OCI-LY1 (cell line): ENCODE measurements at regions not wholly inside any gene's neighbourhood (a gene's known extent, or its start where the extent isn't known, plus 50 kb on each side); places are given as distances from the start of the nearest gene placed in this dataset.

Experiments
- H2AFZ ChIP-seq: fragments of 200-600 bp; sonication (generic), shearing (Covaris generic); 2 replicates; pipeline ENCODE4 v1.6.0; 2014; ENCODE audit warnings: antibody characterized with exemption, mild to moderate bottlenecking, low read length
- H3F3A ChIP-seq: fragments of 200-600 bp; sonication (generic), shearing (Covaris generic); 2 replicates; pipeline ENCODE4 v1.6.0; 2014; ENCODE audit warnings: mild to moderate bottlenecking, antibody characterized with exemption, low read length, moderate library complexity; ENCODE audit not compliant: insufficient read depth
- H3K27ac ChIP-seq: fragments of 200-600 bp; sonication (generic); 2 replicates; pipeline ENCODE4 v1.5.1; 2014; ENCODE audit warnings: low read length, mixed run types, mild to moderate bottlenecking, low read depth; ENCODE audit not compliant: poor library complexity, severe bottlenecking
- H3K27me3 ChIP-seq: fragments of 200-600 bp; sonication (generic); 2 replicates; pipeline ENCODE4 v1.6.0; 2014; ENCODE audit warnings: antibody characterized with exemption, mild to moderate bottlenecking, low read length, moderate library complexity; ENCODE audit not compliant: insufficient read depth
- H3K36me3 ChIP-seq: fragments of 200-600 bp; sonication (generic); 2 replicates; pipeline ENCODE4 v1.6.1; 2014; ENCODE audit warnings: mild to moderate bottlenecking, antibody characterized with exemption, low read length, moderate library complexity, mixed read lengths; ENCODE audit not compliant: insufficient read depth
- H3K4me1 ChIP-seq: fragments of 200-600 bp; sonication (generic); 2 replicates; pipeline ENCODE4 v1.5.1; 2014; ENCODE audit warnings: mild to moderate bottlenecking, low read length, moderate library complexity; ENCODE audit not compliant: insufficient read depth, severe bottlenecking
- H3K4me2 ChIP-seq: fragments of 200-600 bp; sonication (generic), shearing (Covaris generic); 2 replicates; pipeline ENCODE4 v1.6.1; 2014; ENCODE audit warnings: low read length
- H3K4me3 ChIP-seq: fragments of 200-600 bp; sonication (generic); 2 replicates; pipeline ENCODE4 v1.5.1; 2014; ENCODE audit warnings: low read length, low read depth, mild to moderate bottlenecking, mixed read lengths; ENCODE audit not compliant: poor library complexity, severe bottlenecking
- H3K79me2 ChIP-seq: fragments of 200-600 bp; shearing (Covaris generic); 2 replicates; pipeline ENCODE4 v1.6.1; 2016; ENCODE audit warnings: mixed run types, low read length, mixed read lengths; ENCODE audit not compliant: insufficient read depth
- H3K9ac ChIP-seq: fragments of 200-600 bp; sonication (generic), shearing (Covaris generic); 2 replicates; pipeline ENCODE4 v1.6.1; 2014; ENCODE audit warnings: mild to moderate bottlenecking, low read length, mixed read lengths
- H3K9me2 ChIP-seq: fragments of 200-600 bp; sonication (generic), shearing (Covaris generic); 2 replicates; pipeline ENCODE4 v1.6.1; 2014; ENCODE audit warnings: low read depth, mild to moderate bottlenecking, low read length, mixed read lengths
- H3K9me3 ChIP-seq: fragments of 200-600 bp; shearing (Covaris generic); 2 replicates; pipeline ENCODE4 v1.6.1; 2014; ENCODE audit warnings: low read length, mixed read lengths
- H4K20me1 ChIP-seq: fragments of 200-600 bp; sonication (generic), shearing (Covaris generic); 2 replicates; pipeline ENCODE4 v1.6.0; 2016; ENCODE audit warnings: mild to moderate bottlenecking, low read length; ENCODE audit not compliant: insufficient read depth
- EZH2 ChIP-seq: fragments of 200-600 bp; sonication (generic), shearing (Covaris generic); IDR thresholded peaks from 2 replicates; pipeline ENCODE4 v1.8.0; 2017; ENCODE audit warnings: borderline replicate concordance, mixed run types, mild to moderate bottlenecking, antibody characterized with exemption, low read length, moderate library complexity, mixed read lengths
- TF ChIP-seq, protein P1 (sequence below): fragments of 200-600 bp; sonication (generic), shearing (Covaris generic); IDR thresholded peaks from 2 replicates; pipeline ENCODE4 v1.5.1; 2017; ENCODE audit warnings: mild to moderate bottlenecking, antibody characterized with exemption, low read length, moderate library complexity, mixed read lengths

DNA sequence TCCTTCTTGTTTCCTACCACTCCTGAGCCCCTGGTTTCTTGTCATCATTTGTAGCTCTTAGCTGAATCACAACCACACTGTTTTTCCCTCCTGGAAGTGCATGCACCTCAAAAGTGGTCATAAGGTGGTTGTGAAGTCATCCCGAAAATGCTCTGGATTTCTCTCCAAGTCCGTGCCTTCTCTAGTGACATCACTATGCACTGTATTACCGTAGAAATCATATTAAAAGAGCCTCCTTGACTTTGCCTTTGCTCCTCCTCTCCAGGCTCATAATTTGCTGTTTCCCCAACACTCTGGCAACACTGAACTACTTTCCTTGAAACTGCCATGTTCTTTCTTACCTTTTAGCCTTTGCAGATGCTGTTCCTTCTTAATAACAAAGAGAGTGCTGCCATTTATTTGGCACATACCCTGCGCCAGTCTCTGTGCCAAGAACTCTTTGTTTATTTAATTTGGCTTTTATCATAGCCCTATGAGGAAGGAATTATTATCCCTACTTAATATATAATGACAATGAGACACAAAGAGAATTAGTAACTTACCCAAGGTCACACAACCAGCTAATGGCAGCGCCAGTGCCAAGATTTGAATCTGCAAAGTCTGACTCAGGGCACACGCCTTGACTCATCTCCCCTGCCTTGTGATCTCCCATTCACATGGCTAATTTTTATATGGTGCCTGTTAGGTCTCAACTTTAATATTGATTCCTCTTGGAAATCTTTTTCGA lies 115.4 kb downstream of the KIF4B start:
- H3K4me1 ChIP-seq = no peaks in the 10 kb centered on the region
- no peaks in the 10 kb centered on the region for H3K79me2 ChIP-seq
- H3K4me3 ChIP-seq = no peak overlapping the region
- no peak overlapping the region for H2AFZ ChIP-seq
- no peaks in the 10 kb centered on the region for H3F3A ChIP-seq
- no peak overlapping the region for H3K4me2 ChIP-seq
- H3K36me3 ChIP-seq = no peaks in the 10 kb centered on the region
- H3K27me3 ChIP-seq = no peaks in the 10 kb centered on the region
- no peak overlapping the region for H3K9ac ChIP-seq
- no peaks in the 10 kb centered on the region for H3K9me2 ChIP-seq
- TF ChIP-seq, protein P1, sequence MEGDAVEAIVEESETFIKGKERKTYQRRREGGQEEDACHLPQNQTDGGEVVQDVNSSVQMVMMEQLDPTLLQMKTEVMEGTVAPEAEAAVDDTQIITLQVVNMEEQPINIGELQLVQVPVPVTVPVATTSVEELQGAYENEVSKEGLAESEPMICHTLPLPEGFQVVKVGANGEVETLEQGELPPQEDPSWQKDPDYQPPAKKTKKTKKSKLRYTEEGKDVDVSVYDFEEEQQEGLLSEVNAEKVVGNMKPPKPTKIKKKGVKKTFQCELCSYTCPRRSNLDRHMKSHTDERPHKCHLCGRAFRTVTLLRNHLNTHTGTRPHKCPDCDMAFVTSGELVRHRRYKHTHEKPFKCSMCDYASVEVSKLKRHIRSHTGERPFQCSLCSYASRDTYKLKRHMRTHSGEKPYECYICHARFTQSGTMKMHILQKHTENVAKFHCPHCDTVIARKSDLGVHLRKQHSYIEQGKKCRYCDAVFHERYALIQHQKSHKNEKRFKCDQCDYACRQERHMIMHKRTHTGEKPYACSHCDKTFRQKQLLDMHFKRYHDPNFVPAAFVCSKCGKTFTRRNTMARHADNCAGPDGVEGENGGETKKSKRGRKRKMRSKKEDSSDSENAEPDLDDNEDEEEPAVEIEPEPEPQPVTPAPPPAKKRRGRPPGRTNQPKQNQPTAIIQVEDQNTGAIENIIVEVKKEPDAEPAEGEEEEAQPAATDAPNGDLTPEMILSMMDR = no peak
- no peak for TF ChIP-seq EZH2
- no peaks in the 10 kb centered on the region for H4K20me1 ChIP-seq
- H3K27ac ChIP-seq = no peak overlapping the region
- no peaks in the 10 kb centered on the region for H3K9me3 ChIP-seq

DNA sequence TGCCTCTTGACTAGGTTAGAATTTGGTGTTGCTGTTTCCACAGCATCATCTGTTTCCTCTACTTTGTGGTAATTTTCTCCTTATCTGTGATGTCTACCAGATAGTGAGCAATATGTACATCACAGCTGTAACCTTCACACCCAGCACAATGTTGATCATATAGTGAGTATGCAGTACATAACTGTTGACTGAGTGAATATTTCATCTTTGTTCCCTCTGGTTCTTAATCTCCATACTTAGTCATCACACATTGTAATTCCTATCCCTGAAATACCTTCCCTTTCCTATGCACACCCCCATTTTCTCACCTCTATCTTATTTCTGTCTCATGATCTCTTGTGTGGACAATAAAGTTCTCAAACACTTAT lies 115.9 kb downstream of the KIF4B start:
- Histone ChIP-seq H3K9ac (no peak overlapping the region), H3K79me2 (no peaks in the 10 kb centered on the region), H2AFZ (no peak overlapping the region), H3K9me3 (no peaks in the 10 kb centered on the region), H4K20me1 (no peaks in the 10 kb centered on the region), H3K36me3 (no peaks in the 10 kb centered on the region), H3K9me2 (no peaks in the 10 kb centered on the region), H3F3A (no peaks in the 10 kb centered on the region), H3K4me2 (no peak overlapping the region), H3K4me3 (no peak overlapping the region), H3K4me1 (no peaks in the 10 kb centered on the region), H3K27me3 (no peaks in the 10 kb centered on the region), H3K27ac (no peak overlapping the region)
- TF ChIP-seq EZH2 = no peak
- TF ChIP-seq, protein P1 = no peak

DNA sequence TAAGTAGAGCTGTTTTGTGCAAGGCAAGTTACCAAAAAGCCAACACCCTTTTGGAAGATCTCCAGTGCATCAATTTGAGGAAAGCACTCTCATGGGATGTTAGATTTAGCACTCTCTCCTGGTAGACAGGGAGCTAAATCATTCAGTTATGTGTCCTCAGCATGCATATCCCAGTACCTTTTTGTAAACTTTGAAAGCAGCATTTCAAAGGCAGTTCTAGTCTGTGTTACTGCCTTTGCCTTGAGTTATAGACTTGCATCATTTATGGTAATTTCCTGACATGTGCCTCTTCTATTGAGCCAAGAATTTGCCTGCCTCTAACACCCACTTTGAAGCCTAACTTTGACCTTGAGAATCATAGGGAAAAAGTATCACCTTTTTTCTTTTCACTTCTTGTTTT lies 120.6 kb downstream of the KIF4B start:
- Histone ChIP-seq H3K9me2 (no peaks in the 10 kb centered on the region), H4K20me1 (no peaks in the 10 kb centered on the region), H3K9ac (no peak overlapping the region), H2AFZ (no peak overlapping the region), H3K4me2 (no peak overlapping the region), H3K4me1 (no peaks in the 10 kb centered on the region), H3K4me3 (no peak overlapping the region), H3K79me2 (no peaks in the 10 kb centered on the region), H3K36me3 (no peaks in the 10 kb centered on the region), H3F3A (no peaks in the 10 kb centered on the region), H3K9me3 (no peaks in the 10 kb centered on the region), H3K27me3 (no peaks in the 10 kb centered on the region), H3K27ac (no peak overlapping the region)
- TF ChIP-seq, protein P1 = no peak
- TF ChIP-seq EZH2 = no peak
